Mesothelial cell of epicardium (in vitro differentiated cells): ENCODE measurements at regions not wholly inside any gene's neighbourhood (a gene's known extent, or its start where the extent isn't known, plus 50 kb on each side); places are given as distances from the start of the nearest gene placed in this dataset.
A peak's percentile ranks its signal among the peaks of the same experiment; 100 is the strongest.

Source experiments
- DNase-seq, 2 experiments: peaks; one replicate each; pipeline ENCODE4 v3.0.0; 2021; ENCODE audit warnings: low spot score in 2 of 2; ENCODE audit not compliant: unreplicated experiment in 2 of 2
- H3K27ac Mint-ChIP-seq: 2 replicates; pipeline ENCODE4 v1.8.0; 2021; ENCODE audit warnings: mixed read lengths
- H3K27me3 Mint-ChIP-seq: 2 replicates; pipeline ENCODE4 v1.8.0; 2021; ENCODE audit warnings: low read depth, mixed read lengths
- H3K36me3 Mint-ChIP-seq: 2 replicates; pipeline ENCODE4 v1.8.0; 2021; ENCODE audit warnings: mixed read lengths
- H3K4me1 Mint-ChIP-seq: 2 replicates; pipeline ENCODE4 v1.8.0; 2021; ENCODE audit warnings: mixed read lengths
- H3K4me3 Mint-ChIP-seq: 2 replicates; pipeline ENCODE4 v1.8.0; 2021; ENCODE audit warnings: mild to moderate bottlenecking, moderate library complexity, mixed read lengths
- H3K9me3 Mint-ChIP-seq: 2 replicates; pipeline ENCODE4 v1.8.0; 2021; ENCODE audit warnings: mixed read lengths
- CTCF ChIP-seq: fragments of 200-600 bp; sonication (generic); IDR thresholded peaks from one replicate; pipeline ENCODE4 v1.5.0; 2021; ENCODE audit warnings: antibody characterized with exemption; ENCODE audit not compliant: unreplicated experiment

- no peaks in the 10 kb centered on the region for H3K27me3 Mint-ChIP-seq
- H3K4me3 Mint-ChIP-seq, result no peak overlapping the region
- TF ChIP-seq CTCF, result no peak
- peaks cover 13% of the 10 kb centered on the region for H3K4me1 Mint-ChIP-seq
- H3K36me3 Mint-ChIP-seq, result no peaks in the 10 kb centered on the region
- H3K27ac Mint-ChIP-seq, result no peak overlapping the region
- H3K9me3 Mint-ChIP-seq, result peaks cover 2% of the 10 kb centered on the region
- no peak for DNase-seq
Observed at GRCh38 chr18:43934322-43934721, 657.0 kb upstream of the SYT4 start.

GRCh38 chr18:43934781-43935471 is 657.6 kb upstream of the SYT4 start:
- H3K9me3 Mint-ChIP-seq, result peaks cover 4% of the 10 kb centered on the region
- DNase-seq, result no peak
- H3K27ac Mint-ChIP-seq, result peak overlapping the region; percentile 25
- H3K4me1 Mint-ChIP-seq, result peaks cover 13% of the 10 kb centered on the region
- TF ChIP-seq CTCF, result no peak
- H3K4me3 Mint-ChIP-seq, result no peak overlapping the region
- H3K36me3 Mint-ChIP-seq, result no peaks in the 10 kb centered on the region
- no peaks in the 10 kb centered on the region for H3K27me3 Mint-ChIP-seq

- Mint-ChIP-seq H3K4me1 (peaks cover 13% of the 10 kb centered on the region), H3K9me3 (peaks cover 4% of the 10 kb centered on the region), H3K4me3 (no peak overlapping the region), H3K27ac (no peak overlapping the region), H3K36me3 (no peaks in the 10 kb centered on the region), H3K27me3 (no peaks in the 10 kb centered on the region)
- TF ChIP-seq CTCF, result no peak
- no peak for DNase-seq
Observed at GRCh38 chr18:43936176-43936575, 658.9 kb upstream of the SYT4 start.

GRCh38 chr18:43949291-43949690 is 672.0 kb upstream of the SYT4 start:
- Mint-ChIP-seq H3K9me3 (peaks cover 18% of the 10 kb centered on the region), H3K27ac (no peak overlapping the region), H3K27me3 (no peaks in the 10 kb centered on the region), H3K4me3 (no peak overlapping the region), H3K36me3 (peaks cover 2% of the 10 kb centered on the region), H3K4me1 (no peaks in the 10 kb centered on the region)
- no peak for TF ChIP-seq CTCF
- DNase-seq, result no peak

- no peak for TF ChIP-seq CTCF
- no peak overlapping the region for H3K27ac Mint-ChIP-seq
- peaks cover 18% of the 10 kb centered on the region for H3K9me3 Mint-ChIP-seq
- H3K4me1 Mint-ChIP-seq, result no peaks in the 10 kb centered on the region
- H3K27me3 Mint-ChIP-seq, result peaks cover 1% of the 10 kb centered on the region
- H3K4me3 Mint-ChIP-seq, result no peak overlapping the region
- peaks cover 3% of the 10 kb centered on the region for H3K36me3 Mint-ChIP-seq
- no peak for DNase-seq
Observed at GRCh38 chr18:43950062-43950461, 672.8 kb upstream of the SYT4 start.

- Mint-ChIP-seq H3K4me3 (no peak overlapping the region), H3K27ac (no peak overlapping the region), H3K27me3 (peaks cover 7% of the 10 kb centered on the region), H3K36me3 (peaks cover 3% of the 10 kb centered on the region), H3K9me3 (peaks cover 18% of the 10 kb centered on the region), H3K4me1 (no peaks in the 10 kb centered on the region)
- TF ChIP-seq CTCF, result no peak
- DNase-seq, result no peak
Observed at GRCh38 chr18:43952398-43952797, 675.1 kb upstream of the SYT4 start.
